H1 (cell line): ENCODE measurements at regions not wholly inside any gene's neighbourhood (a gene's known extent, or its start where the extent isn't known, plus 50 kb on each side); places are given as distances from the start of the nearest gene placed in this dataset.

Source experiments
- FOSL1 ChIP-seq: IDR thresholded peaks from 2 replicates; pipeline ENCODE4 v1.6.1; 2011; ENCODE audit warnings: mild to moderate bottlenecking, low read depth, low read length, moderate library complexity; ENCODE audit not compliant: insufficient read depth
- SIN3A ChIP-seq, 2 experiments: IDR thresholded peaks in 1 of 2; conservative IDR thresholded peaks in 1 of 2; 2 replicates each; pipeline ENCODE4 v1.6.1; 2011 to 2012; ENCODE audit warnings: low read length in 2 of 2, improper control_type of control experiment in 1 of 2, low read depth in 1 of 2, mild to moderate bottlenecking in 1 of 2
- TF ChIP-seq, protein P1 (sequence below), 3 experiments: IDR thresholded peaks; 1 replicate in 2 of 3; 2 replicates in 1 of 3; pipeline versions ENCODE4 v1.5.1 to v1.6.1; 2011; ENCODE audit warnings: low read length in 3 of 3, mild to moderate bottlenecking in 3 of 3, inconsistent platforms in 2 of 3, low read depth in 1 of 3, moderate library complexity in 1 of 3; ENCODE audit not compliant: insufficient read depth in 1 of 3; ENCODE audit errors: control extremely low read depth in 1 of 3

DNA sequence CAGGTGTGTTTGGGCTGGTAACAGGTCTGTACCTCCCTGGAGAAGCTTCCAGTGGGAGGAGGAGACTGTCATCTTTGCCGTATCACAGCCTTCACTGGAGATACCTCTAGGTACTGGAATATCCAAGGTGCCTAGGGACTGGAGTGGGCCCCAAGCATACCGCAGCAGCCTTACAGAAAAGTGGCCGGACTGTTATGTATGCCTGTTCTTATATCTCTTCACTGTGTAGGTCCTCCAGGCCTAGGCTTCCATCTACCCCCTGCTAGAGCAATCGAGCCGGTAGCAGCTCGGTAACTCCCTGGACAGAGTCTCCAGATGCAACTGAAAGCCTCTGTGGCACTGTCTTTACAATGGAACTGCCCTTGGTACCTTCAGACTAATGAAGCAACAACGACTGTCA is 277.4 kb upstream of the GRIA3 start:
- TF ChIP-seq FOSL1: no peak
- no peak for TF ChIP-seq SIN3A (conservative IDR thresholded peaks at IDR 0.05 in 1 of 2, IDR thresholded peaks at IDR 0.05 in 1 of 2; ENCODE audit: low read depth in 1 of 2, low read length in 2 of 2)
- TF ChIP-seq, protein P1, sequence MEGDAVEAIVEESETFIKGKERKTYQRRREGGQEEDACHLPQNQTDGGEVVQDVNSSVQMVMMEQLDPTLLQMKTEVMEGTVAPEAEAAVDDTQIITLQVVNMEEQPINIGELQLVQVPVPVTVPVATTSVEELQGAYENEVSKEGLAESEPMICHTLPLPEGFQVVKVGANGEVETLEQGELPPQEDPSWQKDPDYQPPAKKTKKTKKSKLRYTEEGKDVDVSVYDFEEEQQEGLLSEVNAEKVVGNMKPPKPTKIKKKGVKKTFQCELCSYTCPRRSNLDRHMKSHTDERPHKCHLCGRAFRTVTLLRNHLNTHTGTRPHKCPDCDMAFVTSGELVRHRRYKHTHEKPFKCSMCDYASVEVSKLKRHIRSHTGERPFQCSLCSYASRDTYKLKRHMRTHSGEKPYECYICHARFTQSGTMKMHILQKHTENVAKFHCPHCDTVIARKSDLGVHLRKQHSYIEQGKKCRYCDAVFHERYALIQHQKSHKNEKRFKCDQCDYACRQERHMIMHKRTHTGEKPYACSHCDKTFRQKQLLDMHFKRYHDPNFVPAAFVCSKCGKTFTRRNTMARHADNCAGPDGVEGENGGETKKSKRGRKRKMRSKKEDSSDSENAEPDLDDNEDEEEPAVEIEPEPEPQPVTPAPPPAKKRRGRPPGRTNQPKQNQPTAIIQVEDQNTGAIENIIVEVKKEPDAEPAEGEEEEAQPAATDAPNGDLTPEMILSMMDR (IDR thresholded peaks at IDR 0.05; ENCODE audit: control extremely low read depth in 1 of 3, insufficient read depth in 1 of 3, low read depth in 1 of 3, low read length in 3 of 3): no peak
